ENCODE measurements at regions not wholly inside any gene's neighbourhood (a gene's known extent, or its start where the extent isn't known, plus 50 kb on each side); places are given as distances from the start of the nearest gene placed in this dataset.
A peak's percentile ranks its signal among the peaks of the same experiment; 100 is the strongest.

DNA sequence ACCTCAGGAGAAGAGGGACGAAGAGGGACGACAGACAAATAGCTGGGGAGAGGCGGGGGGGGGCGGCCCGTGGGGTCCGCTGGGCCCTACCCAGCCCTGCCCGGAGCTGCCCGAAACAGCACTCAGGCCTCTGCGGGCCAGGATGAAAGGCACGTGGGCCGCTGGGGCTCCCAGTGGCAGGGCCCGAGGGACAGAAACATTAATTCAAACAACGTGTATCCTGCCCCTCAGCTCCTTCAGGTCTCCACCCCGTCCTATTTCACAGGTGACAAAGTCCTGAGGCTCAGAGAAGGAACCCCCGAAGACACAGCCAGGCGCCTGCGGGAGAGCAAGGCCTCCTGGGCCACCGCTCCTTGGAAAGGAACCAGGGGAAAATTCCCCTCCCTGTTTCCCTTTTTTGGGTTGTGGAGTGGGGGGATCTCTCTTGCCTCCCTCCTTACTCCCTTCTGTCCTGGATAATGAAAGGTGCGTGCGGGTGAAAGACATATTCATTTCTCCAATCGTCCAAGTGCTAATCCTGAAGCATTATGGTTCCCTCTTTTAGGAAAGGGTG, 93.3 kb downstream of the RNASET2 start:
- peak overlapping the region; percentile 52 for H3K4me3 ChIP-seq (ENCODE audit: low read depth, low read length)
- TF ChIP-seq, protein P1, sequence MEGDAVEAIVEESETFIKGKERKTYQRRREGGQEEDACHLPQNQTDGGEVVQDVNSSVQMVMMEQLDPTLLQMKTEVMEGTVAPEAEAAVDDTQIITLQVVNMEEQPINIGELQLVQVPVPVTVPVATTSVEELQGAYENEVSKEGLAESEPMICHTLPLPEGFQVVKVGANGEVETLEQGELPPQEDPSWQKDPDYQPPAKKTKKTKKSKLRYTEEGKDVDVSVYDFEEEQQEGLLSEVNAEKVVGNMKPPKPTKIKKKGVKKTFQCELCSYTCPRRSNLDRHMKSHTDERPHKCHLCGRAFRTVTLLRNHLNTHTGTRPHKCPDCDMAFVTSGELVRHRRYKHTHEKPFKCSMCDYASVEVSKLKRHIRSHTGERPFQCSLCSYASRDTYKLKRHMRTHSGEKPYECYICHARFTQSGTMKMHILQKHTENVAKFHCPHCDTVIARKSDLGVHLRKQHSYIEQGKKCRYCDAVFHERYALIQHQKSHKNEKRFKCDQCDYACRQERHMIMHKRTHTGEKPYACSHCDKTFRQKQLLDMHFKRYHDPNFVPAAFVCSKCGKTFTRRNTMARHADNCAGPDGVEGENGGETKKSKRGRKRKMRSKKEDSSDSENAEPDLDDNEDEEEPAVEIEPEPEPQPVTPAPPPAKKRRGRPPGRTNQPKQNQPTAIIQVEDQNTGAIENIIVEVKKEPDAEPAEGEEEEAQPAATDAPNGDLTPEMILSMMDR (IDR thresholded peaks at IDR 0.05; ENCODE audit: borderline replicate concordance, insufficient read depth, low read depth, low read length) = no peak

DNA sequence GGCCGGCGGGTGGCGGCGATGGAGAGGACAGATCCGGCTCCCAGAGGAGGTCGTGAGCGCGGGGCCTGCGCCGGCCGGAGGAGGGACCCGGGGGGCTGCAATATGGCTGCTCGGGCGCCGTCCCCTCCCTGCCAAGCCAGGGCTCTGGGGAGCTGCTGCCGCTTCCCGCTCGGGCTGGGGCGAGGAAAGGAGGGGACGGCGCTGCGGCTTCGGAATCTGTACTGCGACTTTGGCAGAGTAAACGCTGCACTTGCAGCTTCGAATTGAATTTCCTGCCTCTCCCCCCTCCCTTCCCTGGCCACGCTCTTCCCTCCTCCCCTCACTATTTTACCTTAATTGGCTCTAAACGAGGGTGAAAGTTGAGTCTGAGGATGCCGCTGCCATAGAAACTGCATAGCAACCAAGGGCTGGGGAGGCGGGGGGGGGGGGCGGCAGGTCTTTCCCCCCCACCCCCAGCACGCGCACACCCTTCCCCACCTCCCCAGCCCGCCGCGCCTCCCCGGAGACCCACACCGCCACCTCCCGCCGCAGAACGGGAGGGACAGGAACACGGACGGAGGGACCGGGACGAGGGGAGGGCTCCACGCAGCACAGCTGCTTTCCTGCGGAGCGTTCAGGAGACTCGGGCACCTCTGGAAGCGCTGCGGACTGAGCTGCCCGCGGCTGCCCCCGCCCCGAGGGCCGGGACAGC, 93.9 kb downstream of the RNASET2 start:
- TF ChIP-seq, protein P1 (IDR thresholded peaks at IDR 0.05; ENCODE audit: borderline replicate concordance, insufficient read depth, low read depth, low read length) = peak; percentile 24; the same call in 1 of the 2 replicates
- H3K4me3 ChIP-seq (ENCODE audit: low read depth, low read length) = peak overlapping the region; percentile 52

DNA sequence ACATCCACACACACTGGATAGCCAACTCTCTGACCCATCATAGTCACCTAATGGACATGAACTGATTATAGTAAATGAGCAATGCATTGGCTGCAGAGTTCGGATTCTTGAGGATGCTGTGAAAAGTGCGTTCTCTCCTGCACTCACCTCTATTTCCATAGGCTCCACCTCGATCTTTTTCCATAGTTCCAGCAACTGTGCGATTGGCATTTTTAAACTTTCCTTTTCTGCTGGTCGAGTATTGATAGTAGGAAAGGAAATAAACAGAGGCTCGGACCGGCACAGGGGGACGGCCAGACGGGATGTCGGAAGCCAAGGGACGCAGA, 94.4 kb downstream of the RNASET2 start:
- peak overlapping the region; percentile 52 for H3K4me3 ChIP-seq (ENCODE audit: low read depth, low read length)
- TF ChIP-seq, protein P1 (IDR thresholded peaks at IDR 0.05; ENCODE audit: borderline replicate concordance, insufficient read depth, low read depth, low read length) = no peak

DNA sequence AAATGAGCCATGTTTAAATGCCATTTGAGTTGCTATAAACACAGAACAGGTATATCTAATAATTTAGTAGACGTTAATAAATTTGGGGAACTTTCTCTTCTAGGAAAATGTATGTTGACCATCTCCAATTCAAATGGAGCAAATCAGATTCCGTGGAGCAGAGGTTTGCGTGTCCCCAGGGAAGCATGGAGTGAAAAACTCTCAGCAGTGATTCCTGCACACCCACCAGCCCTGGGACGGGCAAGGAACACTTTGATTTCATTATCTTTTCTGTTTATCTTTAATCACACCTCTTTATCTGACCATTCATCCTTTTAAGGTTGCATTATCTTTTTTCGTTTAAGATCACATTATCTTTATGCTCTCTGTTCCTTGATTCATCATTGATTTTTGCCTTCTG, 95.0 kb downstream of the RNASET2 start:
- H3K4me3 ChIP-seq (ENCODE audit: low read depth, low read length) = no peak overlapping the region
- TF ChIP-seq, protein P1 (IDR thresholded peaks at IDR 0.05; ENCODE audit: borderline replicate concordance, insufficient read depth, low read depth, low read length) = no peak

DNA sequence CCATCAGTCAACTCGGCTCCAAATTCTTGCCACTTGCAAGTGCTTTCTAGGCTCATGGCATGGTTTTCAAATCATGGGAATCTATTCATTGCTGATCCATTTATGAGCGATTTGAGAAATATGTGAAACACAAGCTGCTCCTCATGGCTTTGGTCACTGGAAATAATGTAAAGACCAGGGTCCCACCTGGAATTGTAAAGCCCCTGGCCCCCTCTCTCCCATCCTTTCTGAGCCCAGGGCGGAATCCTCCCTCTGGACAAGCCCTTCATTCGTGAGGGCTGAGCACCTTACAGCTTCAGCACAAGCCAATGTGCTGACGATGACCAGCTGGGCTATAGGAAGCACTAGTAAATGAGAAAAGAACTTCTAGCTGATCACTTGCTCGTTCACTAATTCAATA, 96.0 kb downstream of the RNASET2 start:
- no peak overlapping the region for H3K4me3 ChIP-seq (ENCODE audit: low read depth, low read length)
- TF ChIP-seq, protein P1 (IDR thresholded peaks at IDR 0.05; ENCODE audit: borderline replicate concordance, insufficient read depth, low read depth, low read length) = no peak

DNA sequence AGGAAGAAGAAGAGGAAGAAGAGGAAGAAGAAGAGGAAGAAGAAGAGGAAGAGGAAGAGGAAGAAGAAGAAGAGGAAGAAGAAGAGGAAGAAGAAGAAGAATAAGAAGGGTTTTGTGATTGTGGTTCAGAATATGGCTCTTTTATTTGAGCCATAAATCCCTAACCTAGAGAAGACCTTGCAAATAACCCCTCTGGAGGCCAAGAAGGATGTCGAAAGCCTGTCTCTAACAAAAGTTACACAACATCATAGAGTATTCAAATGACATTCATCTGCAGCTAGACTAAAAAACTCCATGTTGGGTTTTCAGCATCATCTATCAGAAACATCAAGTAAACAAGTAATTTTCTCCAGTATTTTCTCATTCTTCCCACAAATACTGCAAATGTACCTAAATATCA, 100.9 kb downstream of the RNASET2 start:
- no peak overlapping the region for H3K4me3 ChIP-seq (ENCODE audit: low read depth, low read length)
- TF ChIP-seq, protein P1 (IDR thresholded peaks at IDR 0.05; ENCODE audit: borderline replicate concordance, insufficient read depth, low read depth, low read length) = no peak
